ENCODE measurements at regions not wholly inside any gene's neighbourhood (a gene's known extent, or its start where the extent isn't known, plus 50 kb on each side); places are given as distances from the start of the nearest gene placed in this dataset.

GRCh38 chr15:93973287-93973686 is 258.1 kb upstream of the MCTP2 start:
- TF ChIP-seq EZH2 (IDR thresholded peaks at IDR 0.05; ENCODE audit: borderline replicate concordance) (no peak), CTCF (IDR thresholded peaks at IDR 0.05; ENCODE audit: poor library complexity) (no peak)

Measured in hepatocyte (in vitro differentiated cells).